ENCODE measurements at regions not wholly inside any gene's neighbourhood (a gene's known extent, or its start where the extent isn't known, plus 50 kb on each side); places are given as distances from the start of the nearest gene placed in this dataset.

DNA sequence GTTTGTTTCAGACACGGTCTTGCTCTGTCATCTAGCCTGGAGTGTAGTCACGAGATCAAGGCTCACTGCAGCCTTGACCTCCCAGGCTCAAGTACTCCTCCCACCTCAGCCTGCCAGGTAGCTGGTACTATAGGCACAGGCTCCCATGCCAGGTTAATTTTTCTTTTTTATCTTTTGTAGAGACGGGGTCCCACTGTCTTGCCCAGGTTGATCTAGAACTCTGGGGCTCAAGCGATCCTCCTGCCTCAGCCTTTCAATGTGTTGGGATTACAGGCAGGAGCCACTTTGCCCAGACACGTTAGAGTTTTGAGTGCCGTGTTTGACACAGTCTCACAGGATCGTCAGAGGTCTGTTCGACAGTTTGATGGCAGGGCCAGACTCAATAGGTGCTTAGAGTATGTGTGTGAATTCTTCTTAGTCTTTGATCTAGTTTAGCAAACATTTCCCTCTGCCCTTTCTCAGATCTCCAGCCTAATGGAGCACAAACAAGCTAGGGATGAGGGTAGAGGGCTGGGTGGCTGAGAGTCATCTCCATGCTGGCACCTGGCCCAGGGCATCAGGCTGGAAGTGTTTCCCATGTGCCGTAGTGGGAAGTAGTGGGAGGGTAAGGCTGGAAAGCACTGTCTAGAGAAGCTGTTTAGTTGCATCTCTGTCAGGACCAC lies 66.1 kb upstream of the DLG1 start (continued):
- TF ChIP-seq, protein P1, sequence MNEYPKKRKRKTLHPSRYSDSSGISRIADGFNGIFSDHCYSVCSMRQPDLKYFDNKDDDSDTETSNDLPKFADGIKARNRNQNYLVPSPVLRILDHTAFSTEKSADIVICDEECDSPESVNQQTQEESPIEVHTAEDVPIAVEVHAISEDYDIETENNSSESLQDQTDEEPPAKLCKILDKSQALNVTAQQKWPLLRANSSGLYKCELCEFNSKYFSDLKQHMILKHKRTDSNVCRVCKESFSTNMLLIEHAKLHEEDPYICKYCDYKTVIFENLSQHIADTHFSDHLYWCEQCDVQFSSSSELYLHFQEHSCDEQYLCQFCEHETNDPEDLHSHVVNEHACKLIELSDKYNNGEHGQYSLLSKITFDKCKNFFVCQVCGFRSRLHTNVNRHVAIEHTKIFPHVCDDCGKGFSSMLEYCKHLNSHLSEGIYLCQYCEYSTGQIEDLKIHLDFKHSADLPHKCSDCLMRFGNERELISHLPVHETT (CRISPR knock-in tag; conservative IDR thresholded peaks at IDR 0.05) = no peak
- TF ChIP-seq RARA (CRISPR knock-in tag; IDR thresholded peaks at IDR 0.05) (peak; percentile 48; the same call in 1 of the 2 replicates), ZSCAN20 (CRISPR knock-in tag; IDR thresholded peaks at IDR 0.05; ENCODE audit: borderline replicate concordance) (no peak), ZNF569 (CRISPR knock-in tag; IDR thresholded peaks at IDR 0.05; ENCODE audit: borderline replicate concordance) (no peak), SMC3 (IDR thresholded peaks at IDR 0.05; ENCODE audit: low read length) (no peak), ZBED4 (CRISPR knock-in tag; IDR thresholded peaks at IDR 0.05; ENCODE audit: borderline replicate concordance) (no peak), ZNF781 (CRISPR knock-in tag; IDR thresholded peaks at IDR 0.05; ENCODE audit: borderline replicate concordance, not compliant biosample characterization) (no peak), IKZF5 (CRISPR knock-in tag; IDR thresholded peaks at IDR 0.05) (no peak; the same call in 1 of the 2 replicates), ZNF766 (CRISPR knock-in tag; IDR thresholded peaks at IDR 0.05; ENCODE audit: borderline replicate concordance) (no peak), ZNF251 (CRISPR knock-in tag; IDR thresholded peaks at IDR 0.05) (no peak), SATB2 (CRISPR knock-in tag; IDR thresholded peaks at IDR 0.05) (no peak), FOXP4 (CRISPR knock-in tag; IDR thresholded peaks at IDR 0.05) (no peak), ZNF337 (CRISPR knock-in tag; IDR thresholded peaks at IDR 0.05; ENCODE audit: borderline replicate concordance, low read depth) (no peak), HES4 (CRISPR knock-in tag; IDR thresholded peaks at IDR 0.05; ENCODE audit: borderline replicate concordance) (no peak), KDM1A (CRISPR knock-in tag; IDR thresholded peaks at IDR 0.05) (no peak), ZFY (CRISPR knock-in tag; IDR thresholded peaks at IDR 0.05) (0 out of 2 replicates have a peak, but pooled peaks have one; percentile 22), ZNF501 (CRISPR knock-in tag; IDR thresholded peaks at IDR 0.05) (peak; percentile 57; the same call in 1 of the 2 replicates), THAP8 (CRISPR knock-in tag; IDR thresholded peaks at IDR 0.05; ENCODE audit: borderline replicate concordance) (no peak)
- TF ChIP-seq, protein P2, sequence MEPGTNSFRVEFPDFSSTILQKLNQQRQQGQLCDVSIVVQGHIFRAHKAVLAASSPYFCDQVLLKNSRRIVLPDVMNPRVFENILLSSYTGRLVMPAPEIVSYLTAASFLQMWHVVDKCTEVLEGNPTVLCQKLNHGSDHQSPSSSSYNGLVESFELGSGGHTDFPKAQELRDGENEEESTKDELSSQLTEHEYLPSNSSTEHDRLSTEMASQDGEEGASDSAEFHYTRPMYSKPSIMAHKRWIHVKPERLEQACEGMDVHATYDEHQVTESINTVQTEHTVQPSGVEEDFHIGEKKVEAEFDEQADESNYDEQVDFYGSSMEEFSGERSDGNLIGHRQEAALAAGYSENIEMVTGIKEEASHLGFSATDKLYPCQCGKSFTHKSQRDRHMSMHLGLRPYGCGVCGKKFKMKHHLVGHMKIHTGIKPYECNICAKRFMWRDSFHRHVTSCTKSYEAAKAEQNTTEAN (CRISPR knock-in tag; conservative IDR thresholded peaks at IDR 0.05) = no peak

All from HepG2 (cell line).